GM19395 (cell line): ENCODE measurements at regions not wholly inside any gene's neighbourhood (a gene's known extent, or its start where the extent isn't known, plus 50 kb on each side); places are given as distances from the start of the nearest gene placed in this dataset.

Experiments
- ATAC-seq: cut with Tn5 transposase; IDR thresholded peaks from one replicate; pipeline ENCODE4 v1.9.1; 2021; ENCODE audit warnings: mild to moderate bottlenecking, moderate library complexity; ENCODE audit not compliant: unreplicated experiment

GRCh38 chr1:221067721-221068120 lies 188.5 kb downstream of the HLX start:
- ATAC-seq = no peak

GRCh38 chr1:221069178-221069903 lies 190.1 kb downstream of the HLX start:
- peak; percentile 89 for ATAC-seq

GRCh38 chr1:221069986-221070385 lies 190.7 kb downstream of the HLX start:
- no peak for ATAC-seq

GRCh38 chr1:221071777-221072176 lies 192.5 kb downstream of the HLX start:
- ATAC-seq = no peak

GRCh38 chr1:221072214-221072613 lies 193.0 kb downstream of the HLX start:
- ATAC-seq = no peak

- ATAC-seq = peak; percentile 40
Measured at GRCh38 chr1:221074332-221074731, 195.1 kb downstream of the HLX start.

GRCh38 chr1:221075911-221076310 lies 196.7 kb downstream of the HLX start:
- ATAC-seq = no peak

- no peak for ATAC-seq
Measured at GRCh38 chr1:221076391-221076811, 197.2 kb downstream of the HLX start.

GRCh38 chr1:221078260-221078965 lies 199.2 kb downstream of the HLX start:
- no peak for ATAC-seq

- no peak for ATAC-seq
Measured at GRCh38 chr1:221083902-221084301, 204.7 kb downstream of the HLX start.

- no peak for ATAC-seq
Measured at GRCh38 chr1:221084681-221085080, 205.4 kb downstream of the HLX start.

GRCh38 chr1:221085701-221086375 lies 206.6 kb downstream of the HLX start:
- no peak for ATAC-seq

- no peak for ATAC-seq
Measured at GRCh38 chr1:221087919-221088318, 208.7 kb downstream of the HLX start.

GRCh38 chr1:221089273-221089672 lies 210.0 kb downstream of the HLX start:
- ATAC-seq = no peak

- no peak for ATAC-seq
Measured at GRCh38 chr1:221089803-221090202, 210.6 kb downstream of the HLX start.

GRCh38 chr1:221093903-221094791 lies 214.9 kb downstream of the HLX start:
- no peak for ATAC-seq

- ATAC-seq = no peak
Measured at GRCh38 chr1:221097479-221098281, 218.4 kb downstream of the HLX start.

GRCh38 chr1:221098471-221099405 lies 219.5 kb downstream of the HLX start:
- ATAC-seq = no peak
